Peyer's patch (tissue), 4 donors: ENCODE measurements at regions not wholly inside any gene's neighbourhood (a gene's known extent, or its start where the extent isn't known, plus 50 kb on each side); places are given as distances from the start of the nearest gene placed in this dataset.

ENCODE experiments used
- POLR2A ChIP-seq, 2 donors: fragments of 450-650 bp; IDR thresholded peaks; one replicate each; pipeline ENCODE4 v1.5.1; 2017; ENCODE audit warnings: antibody characterized with exemption in 2 of 2, mild to moderate bottlenecking in 2 of 2, moderate library complexity in 2 of 2
- TF ChIP-seq, protein P1 (sequence below), 6 experiments: fragments of 450-650 bp in 4 of 6; fragments of 200-600 bp in 2 of 6; sonication (generic) in 1 of 6; IDR thresholded peaks; one replicate each; pipeline ENCODE4 v1.5.1; 2017 to 2019; ENCODE audit warnings: antibody characterized with exemption in 6 of 6, mild to moderate bottlenecking in 3 of 6, moderate library complexity in 1 of 6

DNA sequence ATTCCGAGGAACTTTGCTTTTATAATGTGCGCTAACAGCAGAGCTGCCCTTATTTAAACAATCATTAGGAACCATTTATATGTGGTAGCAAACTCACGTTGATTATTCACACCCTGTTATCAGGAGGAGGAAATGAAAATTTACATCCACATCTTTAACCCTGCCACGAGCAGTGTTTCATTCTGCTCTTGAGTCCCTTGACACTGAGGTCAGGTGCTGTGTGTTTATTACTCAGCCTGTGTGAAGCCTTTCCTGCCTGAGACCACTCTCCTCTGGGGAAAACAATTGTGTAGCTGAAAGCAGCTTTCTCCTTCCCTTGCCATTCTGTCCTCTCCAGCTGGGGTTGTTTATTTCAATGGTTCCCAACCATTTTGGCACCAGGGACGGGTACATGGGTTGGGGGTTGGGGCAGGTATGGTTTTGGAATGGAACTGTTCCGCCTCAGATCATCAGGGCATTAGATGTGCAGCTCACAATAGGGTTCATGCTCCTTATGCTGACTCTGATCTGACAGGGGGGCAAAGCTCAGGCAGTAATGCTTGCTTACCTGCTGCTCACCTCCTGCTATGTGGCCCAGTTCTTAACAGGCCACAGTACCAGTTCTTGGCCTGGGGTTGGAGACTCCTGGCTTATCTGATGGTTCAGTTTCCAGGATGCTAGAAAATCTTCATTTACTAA is 651.1 kb downstream of the TDRD15 start:
- TF ChIP-seq POLR2A (IDR thresholded peaks at IDR 0.05) = no peak
- TF ChIP-seq, protein P1, sequence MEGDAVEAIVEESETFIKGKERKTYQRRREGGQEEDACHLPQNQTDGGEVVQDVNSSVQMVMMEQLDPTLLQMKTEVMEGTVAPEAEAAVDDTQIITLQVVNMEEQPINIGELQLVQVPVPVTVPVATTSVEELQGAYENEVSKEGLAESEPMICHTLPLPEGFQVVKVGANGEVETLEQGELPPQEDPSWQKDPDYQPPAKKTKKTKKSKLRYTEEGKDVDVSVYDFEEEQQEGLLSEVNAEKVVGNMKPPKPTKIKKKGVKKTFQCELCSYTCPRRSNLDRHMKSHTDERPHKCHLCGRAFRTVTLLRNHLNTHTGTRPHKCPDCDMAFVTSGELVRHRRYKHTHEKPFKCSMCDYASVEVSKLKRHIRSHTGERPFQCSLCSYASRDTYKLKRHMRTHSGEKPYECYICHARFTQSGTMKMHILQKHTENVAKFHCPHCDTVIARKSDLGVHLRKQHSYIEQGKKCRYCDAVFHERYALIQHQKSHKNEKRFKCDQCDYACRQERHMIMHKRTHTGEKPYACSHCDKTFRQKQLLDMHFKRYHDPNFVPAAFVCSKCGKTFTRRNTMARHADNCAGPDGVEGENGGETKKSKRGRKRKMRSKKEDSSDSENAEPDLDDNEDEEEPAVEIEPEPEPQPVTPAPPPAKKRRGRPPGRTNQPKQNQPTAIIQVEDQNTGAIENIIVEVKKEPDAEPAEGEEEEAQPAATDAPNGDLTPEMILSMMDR (IDR thresholded peaks at IDR 0.05) = no peak
